22Rv1 (cell line): ENCODE measurements at regions not wholly inside any gene's neighbourhood (a gene's known extent, or its start where the extent isn't known, plus 50 kb on each side); places are given as distances from the start of the nearest gene placed in this dataset.
"Not testable (repeated sequence)": the region's sequence is repeated elsewhere in the genome, so short reads cannot be mapped to it uniquely, and the experiment has no call there.

Source experiments
- ZFX ChIP-seq: fragments of 450-650 bp; IDR thresholded peaks from 2 replicates; pipeline ENCODE4 v1.6.1; 2017; ENCODE audit warnings: antibody characterized with exemption, borderline replicate concordance
- TF ChIP-seq, protein P1 (sequence below): fragments of 450-650 bp; IDR thresholded peaks from 2 replicates; pipeline ENCODE4 v1.5.1; 2017; ENCODE audit warnings: mild to moderate bottlenecking

DNA sequence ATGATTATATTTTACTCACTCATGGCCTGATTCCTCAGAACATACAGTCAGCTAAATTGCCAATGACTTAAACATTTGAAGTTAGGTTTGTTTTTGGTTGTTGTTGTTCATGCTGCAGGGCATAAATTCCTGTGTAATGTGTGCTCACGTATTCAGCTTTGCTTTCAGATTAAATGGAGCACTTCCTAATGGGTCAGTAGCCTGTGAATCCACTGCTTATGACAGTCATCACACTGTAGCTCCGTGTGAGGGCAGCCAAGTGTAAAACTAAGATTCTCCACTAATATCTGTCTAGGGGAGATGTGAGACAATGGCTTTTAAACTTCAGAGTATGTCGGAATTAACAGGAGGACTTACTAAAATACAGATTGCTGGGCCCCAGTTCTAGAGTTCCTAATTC lies 201.3 kb upstream of the FAM240B start:
- TF ChIP-seq, protein P1, sequence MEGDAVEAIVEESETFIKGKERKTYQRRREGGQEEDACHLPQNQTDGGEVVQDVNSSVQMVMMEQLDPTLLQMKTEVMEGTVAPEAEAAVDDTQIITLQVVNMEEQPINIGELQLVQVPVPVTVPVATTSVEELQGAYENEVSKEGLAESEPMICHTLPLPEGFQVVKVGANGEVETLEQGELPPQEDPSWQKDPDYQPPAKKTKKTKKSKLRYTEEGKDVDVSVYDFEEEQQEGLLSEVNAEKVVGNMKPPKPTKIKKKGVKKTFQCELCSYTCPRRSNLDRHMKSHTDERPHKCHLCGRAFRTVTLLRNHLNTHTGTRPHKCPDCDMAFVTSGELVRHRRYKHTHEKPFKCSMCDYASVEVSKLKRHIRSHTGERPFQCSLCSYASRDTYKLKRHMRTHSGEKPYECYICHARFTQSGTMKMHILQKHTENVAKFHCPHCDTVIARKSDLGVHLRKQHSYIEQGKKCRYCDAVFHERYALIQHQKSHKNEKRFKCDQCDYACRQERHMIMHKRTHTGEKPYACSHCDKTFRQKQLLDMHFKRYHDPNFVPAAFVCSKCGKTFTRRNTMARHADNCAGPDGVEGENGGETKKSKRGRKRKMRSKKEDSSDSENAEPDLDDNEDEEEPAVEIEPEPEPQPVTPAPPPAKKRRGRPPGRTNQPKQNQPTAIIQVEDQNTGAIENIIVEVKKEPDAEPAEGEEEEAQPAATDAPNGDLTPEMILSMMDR: not testable (repeated sequence)
- TF ChIP-seq ZFX: not testable (repeated sequence)
